Ovary (tissue), 7 donors: ENCODE measurements at regions not wholly inside any gene's neighbourhood (a gene's known extent, or its start where the extent isn't known, plus 50 kb on each side); places are given as distances from the start of the nearest gene placed in this dataset.

Experiments used
- DNase-seq, 5 donors: peaks; one replicate each; pipeline ENCODE4 v3.0.0-alpha.2; 2019 to 2020
- H3K27ac ChIP-seq, 2 donors: fragments of 200-600 bp; one replicate each; pipeline versions ENCODE4 v1.5.1 to v1.8.0; 2019 to 2022
- H3K27me3 ChIP-seq: fragments of 200-600 bp; one replicate; pipeline ENCODE4 v1.8.0; 2022
- H3K36me3 ChIP-seq: fragments of 200-600 bp; sonication (generic); one replicate; pipeline ENCODE4 v1.5.1; 2019
- H3K4me1 ChIP-seq: one replicate; pipeline ENCODE4 v1.8.1; 2013; ENCODE audit warnings: mild to moderate bottlenecking, moderate library complexity; ENCODE audit not compliant: insufficient read depth
- H3K4me3 ChIP-seq: fragments of 200-600 bp; sonication (generic); one replicate; pipeline ENCODE4 v1.5.1; 2017
- H3K9me3 ChIP-seq, 2 donors: fragments of 200-600 bp in 1 of 2; sonication (generic) in 1 of 2; one replicate each; pipeline versions ENCODE4 v1.5.1 to v1.8.1; 2013 to 2019; ENCODE audit warnings: mild to moderate bottlenecking in 1 of 2, moderate library complexity in 1 of 2
- EP300 ChIP-seq: sonication (generic); formaldehyde crosslinking; IDR thresholded peaks from one replicate; pipeline ENCODE4 v1.6.1; 2017; ENCODE audit warnings: antibody characterized with exemption
- POLR2A ChIP-seq: fragments of 450-650 bp; IDR thresholded peaks from one replicate; pipeline ENCODE4 v1.6.1; 2017; ENCODE audit warnings: antibody characterized with exemption, mild to moderate bottlenecking, moderate library complexity
- WGBS, 3 donors: extraction: QIAGEN DNeasy Blood & Tissue Kit in 1 of 3; methylation state at CpG; one replicate each; pipeline versions ENCODE4 v1.1.5 to v1.1.7; 2013 to 2017; 5-methylcytosine and 5-hydroxymethylcytosine counted together
- intact Hi-C, 4 donors: fragments of 100-400 bp; cut with DNase I; formaldehyde crosslinking; loops; one replicate each; pipeline versions ENCODE4 v1.11.0 to v1.15.1; 2022 to 2023
- TF ChIP-seq, protein P1 (sequence below), 3 donors: fragments of 450-650 bp in 2 of 3; fragments of 200-600 bp in 1 of 3; IDR thresholded peaks; one replicate each; pipeline versions ENCODE4 v1.5.1 to v1.8.0; 2016 to 2022; ENCODE audit warnings: antibody characterized with exemption in 3 of 3, mild to moderate bottlenecking in 1 of 3
- donor health status: DM: no; HTN: no; CAD: no; lungs with moderate emphysema.
- donor health status: DM: no; HTN: no; CAD: no.
- donor health status: Bipolar disorder and iron deficiency.
- donor health status: DM: no; HTN: no; CAD: no.
- donor health status: DM: yes; HTN: yes; CAD: no.

DNA sequence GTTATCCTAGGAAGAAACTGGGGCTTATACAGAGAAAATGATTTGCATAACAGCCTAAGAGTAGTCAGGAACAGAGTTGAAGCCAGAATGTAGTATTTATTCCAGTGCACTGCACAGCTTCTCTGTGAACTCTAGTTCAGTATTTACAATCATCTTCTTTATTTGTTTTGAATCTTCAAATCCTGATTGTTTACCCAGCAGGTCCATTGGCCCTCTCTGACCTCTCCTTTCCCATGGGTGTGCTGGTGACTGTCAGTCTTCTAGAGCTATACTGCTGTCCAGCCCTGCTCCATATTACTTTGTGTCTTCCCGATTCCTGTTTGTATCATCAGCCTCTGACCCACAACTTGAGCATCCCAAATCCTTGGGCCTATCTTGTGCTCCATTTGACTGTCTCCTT is 301.9 kb upstream of the HS3ST1 start:
- TF ChIP-seq POLR2A (no peak), EP300 (no peak)
- TF ChIP-seq, protein P1, sequence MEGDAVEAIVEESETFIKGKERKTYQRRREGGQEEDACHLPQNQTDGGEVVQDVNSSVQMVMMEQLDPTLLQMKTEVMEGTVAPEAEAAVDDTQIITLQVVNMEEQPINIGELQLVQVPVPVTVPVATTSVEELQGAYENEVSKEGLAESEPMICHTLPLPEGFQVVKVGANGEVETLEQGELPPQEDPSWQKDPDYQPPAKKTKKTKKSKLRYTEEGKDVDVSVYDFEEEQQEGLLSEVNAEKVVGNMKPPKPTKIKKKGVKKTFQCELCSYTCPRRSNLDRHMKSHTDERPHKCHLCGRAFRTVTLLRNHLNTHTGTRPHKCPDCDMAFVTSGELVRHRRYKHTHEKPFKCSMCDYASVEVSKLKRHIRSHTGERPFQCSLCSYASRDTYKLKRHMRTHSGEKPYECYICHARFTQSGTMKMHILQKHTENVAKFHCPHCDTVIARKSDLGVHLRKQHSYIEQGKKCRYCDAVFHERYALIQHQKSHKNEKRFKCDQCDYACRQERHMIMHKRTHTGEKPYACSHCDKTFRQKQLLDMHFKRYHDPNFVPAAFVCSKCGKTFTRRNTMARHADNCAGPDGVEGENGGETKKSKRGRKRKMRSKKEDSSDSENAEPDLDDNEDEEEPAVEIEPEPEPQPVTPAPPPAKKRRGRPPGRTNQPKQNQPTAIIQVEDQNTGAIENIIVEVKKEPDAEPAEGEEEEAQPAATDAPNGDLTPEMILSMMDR (IDR thresholded peaks at IDR 0.05): no peak
- intact Hi-C loops: no loop called here
- no peaks in the 10 kb centered on the region for H3K27me3 ChIP-seq

DNA sequence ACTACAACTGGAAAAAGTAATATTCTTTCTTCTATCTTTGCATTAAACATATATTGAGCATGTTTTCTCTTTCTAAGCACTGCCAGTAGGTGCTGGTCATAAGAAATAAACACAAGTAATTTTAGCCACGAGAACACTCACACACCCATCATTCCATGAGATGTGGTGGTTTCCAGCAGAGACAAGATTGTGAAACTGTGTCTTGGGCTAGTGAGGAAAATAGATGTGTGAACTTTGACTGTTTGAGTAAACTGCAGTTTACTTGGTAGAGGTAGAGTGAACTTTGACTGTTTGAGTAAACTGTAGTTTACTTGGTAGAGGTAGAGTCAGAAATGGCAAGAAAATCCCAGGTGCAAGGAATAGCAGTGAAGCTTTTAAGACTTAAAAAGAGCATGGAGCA is 300.9 kb upstream of the HS3ST1 start:
- WGBS, 3 donors: 67 to 85% (median 81%) methylated on average over 1 of the region's 1 CpG
- no peaks in the 10 kb centered on the region for H3K4me1 ChIP-seq
- TF ChIP-seq, protein P1 (IDR thresholded peaks at IDR 0.05): no peak
- TF ChIP-seq EP300 (no peak), POLR2A (no peak)
- H3K27me3 ChIP-seq: no peaks in the 10 kb centered on the region
- no peak for DNase-seq
- no peak overlapping the region for H3K4me3 ChIP-seq
- H3K36me3 ChIP-seq: no peaks in the 10 kb centered on the region
- H3K27ac ChIP-seq: no peak overlapping the region
- no peaks in the 10 kb centered on the region for H3K9me3 ChIP-seq
- intact Hi-C loops: no loop called here

More for the DNA sequence above, 301.9 kb upstream of the HS3ST1 start:
- WGBS, 3 donors: 95 to 100% (median 97%) methylated on average over 1 of the region's 1 CpG
- H3K4me1 ChIP-seq: no peaks in the 10 kb centered on the region
- H3K4me3 ChIP-seq: no peak overlapping the region
- no peaks in the 10 kb centered on the region for H3K9me3 ChIP-seq
- no peak for DNase-seq
- H3K27ac ChIP-seq: no peak overlapping the region
- H3K36me3 ChIP-seq: no peaks in the 10 kb centered on the region

DNA sequence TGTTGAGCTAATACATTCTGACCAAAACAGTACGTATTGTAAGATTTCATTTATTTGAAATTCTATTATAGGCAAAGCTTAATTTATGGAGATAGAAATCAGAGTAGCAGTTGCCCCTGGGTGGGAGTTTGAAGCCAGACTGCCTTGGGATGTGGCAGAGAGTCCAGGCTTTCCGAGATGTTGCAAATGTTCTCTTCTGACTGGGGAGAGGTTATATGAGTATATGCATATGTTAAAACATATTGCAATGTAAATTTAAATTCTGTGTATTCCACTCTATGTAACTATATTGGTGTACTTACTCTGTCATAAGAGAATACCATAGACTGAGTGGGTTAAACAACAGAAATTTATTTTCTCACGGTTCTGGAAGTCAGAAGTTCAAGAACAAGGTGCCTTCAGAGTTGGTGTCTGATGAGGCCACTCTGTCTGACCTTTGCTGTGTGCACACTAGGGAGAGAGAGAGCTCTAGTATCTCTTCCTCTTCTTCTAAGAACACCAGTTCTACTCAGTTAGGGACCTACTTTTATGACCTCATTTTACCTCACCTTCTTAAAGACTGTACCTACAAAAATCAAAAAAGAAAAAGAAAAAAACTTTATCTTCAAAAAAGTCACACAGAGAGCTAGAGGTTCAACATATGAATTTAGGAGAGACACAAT is 299.3 kb upstream of the HS3ST1 start:
- 44 to 53% (median 47%) methylated on average over 3 of the region's 3 CpGs for WGBS, 3 donors
- no peak overlapping the region for H3K4me3 ChIP-seq
- DNase-seq: no peak
- no peak for TF ChIP-seq EP300
- TF ChIP-seq, protein P1 (IDR thresholded peaks at IDR 0.05): no peak
- TF ChIP-seq POLR2A: no peak
- no peaks in the 10 kb centered on the region for H3K36me3 ChIP-seq
- intact Hi-C loops: no loop called here
- no peaks in the 10 kb centered on the region for H3K9me3 ChIP-seq
- H3K27me3 ChIP-seq: no peaks in the 10 kb centered on the region
- H3K4me1 ChIP-seq: no peaks in the 10 kb centered on the region
- H3K27ac ChIP-seq: no peak overlapping the region

DNA sequence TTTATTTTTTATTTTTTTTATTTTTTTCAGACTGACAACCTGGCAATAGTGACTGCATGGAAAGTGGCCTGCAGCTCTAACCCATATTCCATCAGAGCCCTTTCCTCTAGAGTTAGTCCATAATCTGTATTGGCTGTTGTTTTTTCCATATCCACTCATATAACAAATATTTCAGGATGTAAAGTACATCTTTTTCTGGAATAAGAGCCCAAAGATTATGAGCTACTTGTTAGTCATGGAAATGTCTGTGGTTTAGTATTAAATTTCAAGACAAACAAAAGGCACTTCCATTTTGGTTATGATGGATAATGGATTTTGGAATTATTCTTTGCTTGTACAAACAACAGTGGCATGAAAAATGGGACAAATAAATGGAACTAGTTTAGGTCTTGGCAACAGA is 296.0 kb upstream of the HS3ST1 start:
- Histone ChIP-seq H3K4me3 (no peak overlapping the region), H3K27me3 (no peaks in the 10 kb centered on the region), H3K27ac (no peak overlapping the region), H3K9me3 (no peaks in the 10 kb centered on the region), H3K36me3 (no peaks in the 10 kb centered on the region), H3K4me1 (no peaks in the 10 kb centered on the region)
- TF ChIP-seq EP300 (no peak), POLR2A (no peak)
- TF ChIP-seq, protein P1 (IDR thresholded peaks at IDR 0.05): no peak
- intact Hi-C loops: no loop called here
- DNase-seq: no peak
